ENCODE measurements at regions not wholly inside any gene's neighbourhood (a gene's known extent, or its start where the extent isn't known, plus 50 kb on each side); places are given as distances from the start of the nearest gene placed in this dataset.
"Not testable (repeated sequence)": the region's sequence is repeated elsewhere in the genome, so short reads cannot be mapped to it uniquely, and the experiment has no call there.

- DNase-seq = no peak
Observed at GRCh38 chr15:26069231-26069641, 206.1 kb upstream of the ATP10A start.

GRCh38 chr15:26066896-26067295, 203.8 kb upstream of the ATP10A start:
- DNase-seq = no peak

GRCh38 chr15:26065723-26066122, 202.6 kb upstream of the ATP10A start:
- no peak for DNase-seq

DNA sequence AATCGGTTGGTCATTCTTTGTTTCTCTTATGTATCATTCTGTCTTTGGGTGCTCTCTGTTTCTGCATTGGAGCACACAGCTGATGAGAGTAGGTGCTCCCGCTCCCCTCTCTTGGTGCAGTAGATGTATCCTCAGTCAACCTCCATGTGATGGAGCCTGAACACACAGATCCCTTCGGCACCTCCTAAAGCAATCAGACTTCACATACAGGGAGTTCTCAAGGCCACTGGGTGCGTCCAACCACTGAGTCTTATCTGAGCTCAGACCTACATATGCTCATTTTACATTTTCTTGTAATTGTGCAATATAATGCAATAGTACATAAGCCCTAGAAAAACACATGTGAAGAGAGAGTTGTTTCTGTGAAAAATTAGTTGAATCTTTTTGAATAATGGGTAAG, 198.1 kb upstream of the ATP10A start:
- DNase-seq = no peak

GRCh38 chr15:26056766-26057165, 193.6 kb upstream of the ATP10A start:
- not testable (repeated sequence) for DNase-seq

- DNase-seq = no peak
Observed at GRCh38 chr15:26051761-26052675, 188.9 kb upstream of the ATP10A start.

DNA sequence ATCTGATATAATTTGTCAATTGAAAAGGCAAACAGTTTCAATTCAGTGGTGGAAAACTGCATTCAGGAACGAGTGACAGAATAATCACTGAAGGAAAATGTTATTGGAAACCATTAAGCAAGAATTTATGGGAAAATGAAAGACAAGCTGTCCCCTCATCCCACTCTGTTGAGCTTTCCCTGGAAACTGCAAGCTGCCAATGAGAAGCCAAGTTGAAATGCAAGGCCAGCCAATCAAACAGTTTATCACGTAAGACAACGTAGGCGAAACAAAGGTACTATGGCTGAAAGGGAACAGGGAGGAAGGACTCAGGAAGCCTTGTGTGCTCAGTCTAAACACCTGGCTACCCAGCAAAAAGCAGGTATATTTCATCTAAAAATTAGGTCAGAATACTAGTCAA, 187.9 kb upstream of the ATP10A start:
- DNase-seq = no peak

DNA sequence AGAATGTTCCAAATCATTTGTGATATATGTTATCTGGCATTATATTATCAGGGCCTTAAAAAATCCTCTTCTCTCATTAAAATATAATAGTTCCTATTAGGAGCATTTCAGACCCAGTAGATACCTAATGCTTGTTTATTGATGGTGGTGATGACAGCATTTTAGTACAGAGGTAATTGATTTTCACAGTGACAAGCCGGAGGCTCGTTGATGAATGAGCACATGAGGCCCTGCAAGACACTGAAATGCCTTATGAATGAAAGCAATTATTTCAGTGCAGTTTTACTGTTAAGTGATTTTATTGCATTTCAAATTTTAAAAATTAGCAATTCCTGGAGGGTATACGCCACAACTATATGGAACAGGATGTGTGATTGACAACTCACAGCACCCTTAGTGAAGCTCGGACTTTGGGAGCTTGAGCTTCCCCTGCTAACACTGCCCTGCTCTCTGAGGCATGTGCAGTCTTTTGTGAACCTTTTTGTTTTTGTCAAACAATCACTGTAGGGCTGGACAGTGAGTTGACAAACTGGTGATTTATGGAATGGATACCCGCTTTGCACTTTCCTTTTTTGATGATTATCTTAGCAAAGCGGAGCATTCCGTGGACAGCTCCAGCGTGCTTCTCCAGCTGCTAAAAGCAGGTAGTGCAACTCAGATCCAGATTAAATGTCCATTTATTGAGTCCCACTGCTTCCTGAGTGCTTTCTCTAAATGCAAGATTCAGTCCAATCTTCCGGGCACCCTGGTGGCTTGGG, 187.0 kb upstream of the ATP10A start:
- no peak for DNase-seq

- DNase-seq = no peak
Observed at GRCh38 chr15:26048669-26049068, 185.5 kb upstream of the ATP10A start.

- no peak for DNase-seq
Observed at GRCh38 chr15:26045516-26045915, 182.4 kb upstream of the ATP10A start.

DNA sequence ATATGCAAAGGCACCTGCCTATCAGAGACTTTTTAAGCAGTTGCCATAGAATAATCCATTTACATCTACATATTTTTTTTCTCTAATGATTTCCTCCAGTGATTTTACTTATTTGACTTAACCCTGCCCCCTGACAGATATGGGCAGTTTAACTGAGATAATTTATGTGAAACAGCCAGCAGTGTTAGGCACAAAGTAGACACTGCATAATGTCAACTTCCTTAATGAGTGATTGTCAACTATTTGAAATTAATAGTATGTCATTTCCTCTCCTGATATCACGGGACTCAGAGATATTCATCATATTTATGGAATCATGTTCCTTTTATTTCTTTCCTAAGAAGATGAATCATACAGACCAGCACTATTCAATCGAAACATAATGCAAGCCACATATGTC, 179.9 kb upstream of the ATP10A start:
- no peak for DNase-seq

DNA sequence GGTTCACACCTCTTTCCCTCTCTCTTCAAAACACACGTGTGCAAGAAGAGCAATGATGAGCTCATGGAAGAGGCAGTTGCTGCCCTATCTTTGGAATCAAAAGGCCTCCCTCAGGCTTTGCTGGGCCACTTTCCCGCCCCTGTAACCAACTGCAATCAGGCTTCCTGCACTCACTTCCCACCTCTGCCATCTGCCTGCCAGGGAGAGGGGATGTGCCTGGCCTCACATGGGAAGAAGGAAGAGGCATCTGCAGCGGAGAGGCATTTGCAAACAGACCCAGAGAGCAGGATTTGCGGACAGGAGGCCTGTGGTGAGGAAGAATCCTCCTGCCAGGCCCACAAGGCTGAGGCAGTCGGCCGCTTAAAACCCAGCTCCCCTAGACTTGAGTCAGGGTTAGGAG, 175.6 kb upstream of the ATP10A start:
- DNase-seq = no peak

- no peak for DNase-seq
Observed at GRCh38 chr15:26037369-26037768, 174.2 kb upstream of the ATP10A start.

DNA sequence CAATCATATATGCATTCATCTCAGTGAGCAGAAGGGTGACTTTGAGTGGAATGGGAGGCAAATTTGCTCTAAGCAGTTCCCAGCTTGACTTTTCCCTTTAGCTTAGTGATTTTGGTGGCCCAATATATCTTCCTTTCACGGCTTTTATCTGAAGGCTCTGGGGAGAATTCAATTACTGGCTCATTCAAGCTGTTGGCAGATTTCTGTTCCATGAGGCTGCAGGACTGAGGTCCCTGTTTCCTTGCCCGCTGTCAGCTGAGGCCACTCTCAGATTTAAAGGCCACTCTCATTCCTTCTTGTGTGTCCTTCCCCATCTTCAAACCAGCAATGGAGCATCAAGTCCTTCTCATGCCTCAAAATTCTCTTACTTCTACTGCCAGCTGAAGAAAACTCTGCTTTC, 170.4 kb upstream of the ATP10A start:
- no peak for DNase-seq

DNA sequence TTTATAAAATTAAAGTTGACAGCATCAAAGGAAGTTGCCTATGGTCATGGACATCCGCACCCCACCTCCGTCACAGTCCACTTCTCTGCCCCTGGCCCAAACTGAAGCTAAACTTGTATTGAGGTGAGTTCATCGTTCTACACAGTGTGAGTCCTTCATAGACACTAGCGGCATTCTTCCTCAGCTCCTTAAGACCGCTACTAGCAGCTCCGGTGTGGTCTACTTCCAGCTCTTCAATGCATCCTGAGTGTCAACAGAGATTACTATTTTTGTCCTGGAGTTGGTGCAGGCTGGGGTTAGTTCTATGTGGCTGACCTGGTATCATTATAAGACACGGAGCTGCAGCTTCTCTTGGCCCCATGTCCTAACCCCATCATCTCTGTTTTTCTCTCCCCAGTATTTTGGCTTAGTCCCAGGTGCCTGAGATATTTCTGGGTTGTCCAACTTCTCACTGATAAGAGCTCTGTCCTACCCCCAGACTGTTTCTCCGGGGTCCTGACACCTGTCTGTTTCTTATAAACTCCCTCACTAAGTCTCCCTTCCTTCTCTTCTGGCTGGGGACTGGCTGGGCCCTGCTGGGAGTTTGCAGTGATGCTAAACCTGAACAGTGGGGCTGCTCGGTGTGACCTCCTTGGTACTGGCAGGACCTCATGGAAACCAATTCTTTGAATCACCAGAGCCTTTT, 169.2 kb upstream of the ATP10A start:
- DNase-seq = no peak

DNA sequence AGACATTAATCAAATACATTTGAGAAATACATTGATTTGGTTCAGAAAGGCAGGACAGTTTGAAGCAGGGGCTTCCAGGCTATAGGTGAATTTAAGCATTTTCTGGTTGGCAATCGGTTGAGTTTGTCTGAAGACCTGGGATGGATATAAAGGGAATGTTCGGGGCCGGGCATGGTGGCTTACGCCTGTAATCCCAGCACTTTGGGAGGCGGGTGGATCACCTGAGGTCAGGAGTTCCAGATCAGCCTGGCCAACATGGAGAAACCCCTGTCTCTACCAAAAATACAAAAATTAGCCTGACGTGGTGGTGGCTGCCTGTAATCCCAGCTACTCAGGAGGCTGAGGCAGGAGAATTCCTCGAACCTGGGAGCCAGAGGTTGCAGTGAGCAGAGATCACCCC, 166.5 kb upstream of the ATP10A start:
- not testable (repeated sequence) for DNase-seq

DNA sequence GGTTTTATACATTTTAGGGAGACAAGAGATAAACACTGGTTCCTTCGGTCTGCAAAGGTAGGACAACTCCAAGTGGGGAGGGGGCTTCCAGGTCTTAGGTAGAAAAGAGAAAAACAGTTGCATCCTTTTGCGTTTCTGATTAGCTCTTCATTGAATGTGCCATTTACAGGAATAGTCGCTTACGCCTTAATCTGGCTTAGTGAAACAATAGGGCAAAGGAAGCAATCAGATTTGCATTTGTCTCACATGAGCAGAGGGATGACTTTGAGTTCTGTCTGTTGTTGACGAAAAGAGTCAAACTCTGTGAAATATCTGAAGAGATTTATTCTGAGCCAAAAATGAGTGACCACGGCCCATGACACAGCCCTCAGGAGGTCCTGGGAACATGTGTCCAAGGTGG, 166.0 kb upstream of the ATP10A start:
- DNase-seq = no peak

- DNase-seq = no peak
Observed at GRCh38 chr15:26028086-26028740, 165.1 kb upstream of the ATP10A start.

DNA sequence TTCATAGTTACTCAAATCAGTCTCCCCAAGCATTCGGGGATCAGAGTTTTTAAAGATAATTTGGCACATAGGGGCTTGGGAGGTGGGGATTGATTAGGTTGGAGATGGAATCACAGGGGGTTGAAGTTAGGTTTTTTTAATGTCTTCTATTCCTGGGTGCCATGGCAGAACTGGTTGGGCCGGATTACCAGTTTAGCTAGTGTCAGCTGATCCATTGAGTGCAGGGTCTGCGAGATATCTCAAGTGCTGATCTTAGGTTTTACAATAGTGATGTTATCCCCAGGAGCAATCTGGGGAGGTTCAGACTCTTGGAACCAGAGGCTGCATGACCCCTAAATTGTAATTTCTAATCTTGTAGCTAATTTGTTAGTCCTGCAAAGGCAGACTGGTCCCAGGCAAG, 163.5 kb upstream of the ATP10A start:
- not testable (repeated sequence) for DNase-seq

GRCh38 chr15:26024241-26024640, 161.1 kb upstream of the ATP10A start:
- DNase-seq = no peak

DNA sequence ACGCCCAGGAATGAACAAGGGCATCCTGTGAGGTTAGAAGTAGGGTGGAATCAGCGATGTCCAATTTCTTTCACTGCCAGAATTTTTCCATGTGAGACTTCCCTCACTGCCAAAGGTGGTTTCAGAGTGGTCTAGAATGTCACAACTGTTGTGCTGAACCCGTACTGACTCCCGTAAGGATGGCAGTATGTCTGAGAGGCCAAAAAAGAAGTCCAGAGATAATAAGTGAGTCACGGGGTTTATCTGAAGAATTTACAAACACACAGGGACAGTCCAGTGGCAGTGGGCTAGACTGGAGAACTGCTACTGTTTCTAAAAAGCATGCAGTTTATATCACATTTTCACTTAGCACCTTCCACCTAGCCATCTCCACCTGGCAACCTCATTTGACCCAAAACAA, 160.6 kb upstream of the ATP10A start:
- no peak for DNase-seq

DNA sequence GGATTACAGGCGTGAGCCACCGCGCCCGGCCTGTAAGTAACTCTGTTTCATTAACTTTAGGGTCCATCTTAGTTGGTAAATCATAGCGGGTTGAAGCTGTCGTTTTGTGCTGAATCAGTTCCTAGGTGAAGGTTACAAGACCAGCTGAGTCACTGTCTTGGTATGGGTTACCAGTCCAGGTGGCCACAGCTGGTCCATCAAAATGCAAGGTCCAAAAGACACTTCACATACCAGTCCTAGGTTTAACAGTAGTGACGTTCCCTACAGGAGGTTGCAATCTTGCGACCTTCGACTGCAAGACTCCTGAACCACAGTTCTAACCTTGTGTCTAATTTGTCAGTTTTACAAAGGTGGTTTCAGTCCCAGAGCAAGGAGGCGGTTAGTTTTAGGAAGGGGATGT, 160.1 kb upstream of the ATP10A start:
- no peak for DNase-seq

GRCh38 chr15:26020871-26021270, 157.7 kb upstream of the ATP10A start:
- DNase-seq = no peak

Measured in NCI-H226 (cell line).